B cell (primary cell): ENCODE measurements at regions not wholly inside any gene's neighbourhood (a gene's known extent, or its start where the extent isn't known, plus 50 kb on each side); places are given as distances from the start of the nearest gene placed in this dataset.

Experiments
- ATAC-seq: fragments of 200-7000 bp; cut with Tn5 transposase; one replicate; pipeline ENCODE4 v1.10.0; 2021; ENCODE audit warnings: low read depth, mild to moderate bottlenecking, moderate number of reproducible peaks, moderate library complexity
- CTCF ChIA-PET: fragments of 350-600 bp; sonication (Branson Sonifier 250); formaldehyde crosslinking; loops from one replicate; lab custom pipeline; 2021; ENCODE audit warnings: antibody characterized with exemption, inconsistent platforms; lab: Charles Lee
- POLR2A ChIA-PET: fragments of 350-600 bp; sonication (Branson Sonifier 250); formaldehyde crosslinking; loops from one replicate; lab custom pipeline; 2021; ENCODE audit warnings: antibody characterized with exemption; lab: Charles Lee
- DNase-seq: peaks from one replicate; pipeline ENCODE4 v3.0.0; 2013
- H2AFZ ChIP-seq: 2 replicates; pipeline ENCODE4 v1.6.1; 2012; ENCODE audit warnings: mild to moderate bottlenecking, low read depth, low read length; ENCODE audit not compliant: insufficient read depth, poor library complexity, severe bottlenecking
- H3K27ac ChIP-seq, 2 donors: 1 replicate in 1 of 2; 2 replicates in 1 of 2; pipeline ENCODE4 v1.5.1; 2012 to 2013; ENCODE audit warnings: low read length in 2 of 2, mild to moderate bottlenecking in 2 of 2, moderate library complexity in 1 of 2
- H3K27me3 ChIP-seq, 4 experiments: fragments of 200-600 bp in 1 of 4; sonication (generic) in 1 of 4; replicated peaks in 1 of 4; 1 replicate in 2 of 4; 2 replicates in 2 of 4; pipeline versions ENCODE4 v1.6.1 to v1.7.0; 2013 to 2016; ENCODE audit warnings: low read length in 3 of 4, mild to moderate bottlenecking in 2 of 4, mixed read lengths in 1 of 4, moderate library complexity in 1 of 4; ENCODE audit not compliant: insufficient read depth in 4 of 4, control insufficient read depth in 3 of 4; ENCODE audit errors: control extremely low read depth in 1 of 4
- H3K36me3 ChIP-seq, 2 experiments: replicated peaks in 1 of 2; 1 replicate in 1 of 2; 2 replicates in 1 of 2; pipeline versions ENCODE4 v1.6.1 to v1.7.1; 2013; ENCODE audit warnings: low read length in 1 of 2; ENCODE audit not compliant: insufficient read depth in 2 of 2, control insufficient read depth in 1 of 2; ENCODE audit errors: control extremely low read depth in 1 of 2, extremely low read depth in 1 of 2
- H3K4me1 ChIP-seq, 2 donors: fragments of 200-600 bp in 1 of 2; sonication (generic) in 1 of 2; 1 replicate in 1 of 2; 2 replicates in 1 of 2; pipeline versions ENCODE4 v1.5.1 to v1.6.1; 2013 to 2017; ENCODE audit warnings: low read length in 2 of 2; ENCODE audit not compliant: control insufficient read depth in 2 of 2, insufficient read depth in 2 of 2
- H3K4me2 ChIP-seq: replicated peaks from 2 replicates; pipeline ENCODE3; 2012; ENCODE audit warnings: mild to moderate bottlenecking, low read depth, low read length; ENCODE audit not compliant: poor library complexity, severe bottlenecking
- H3K4me3 ChIP-seq, 5 experiments: fragments of 200-600 bp in 1 of 5; sonication (generic) in 1 of 5; 1 replicate in 3 of 5; 2 replicates in 2 of 5; pipeline versions ENCODE4 v1.5.1 to v1.7.0; 2011 to 2016; ENCODE audit warnings: low read length in 4 of 5, mild to moderate bottlenecking in 4 of 5, low read depth in 2 of 5, control low read depth in 1 of 5, moderate library complexity in 1 of 5; ENCODE audit not compliant: insufficient read depth in 1 of 5; ENCODE audit errors: control extremely low read depth in 1 of 5, extremely low read depth in 1 of 5
- H3K79me2 ChIP-seq: fragments of 200-600 bp; sonication (generic); one replicate; pipeline ENCODE4 v1.6.0; 2016; ENCODE audit warnings: low read length; ENCODE audit not compliant: control insufficient read depth, insufficient read depth
- H3K9ac ChIP-seq: fragments of 200-600 bp; sonication (generic); 2 replicates; pipeline ENCODE4 v1.6.1; 2017; ENCODE audit warnings: mild to moderate bottlenecking, low read length, moderate library complexity
- H3K9me3 ChIP-seq, 3 donors: one replicate each; pipeline versions ENCODE4 v1.6.1 to v1.7.1; 2013; ENCODE audit warnings: low read length in 2 of 3; ENCODE audit not compliant: control insufficient read depth in 2 of 3, insufficient read depth in 1 of 3; ENCODE audit errors: control extremely low read depth in 1 of 3
- H4K20me1 ChIP-seq: 2 replicates; pipeline ENCODE4 v1.6.0; 2012; ENCODE audit warnings: mild to moderate bottlenecking, low read length; ENCODE audit not compliant: insufficient read depth, control insufficient read depth, poor library complexity, severe bottlenecking
- H3K27ac Mint-ChIP-seq: one replicate; pipeline ENCODE4 v1.8.0; 2021; ENCODE audit warnings: mixed read lengths
- H3K27me3 Mint-ChIP-seq: one replicate; pipeline ENCODE4 v1.8.0; 2021; ENCODE audit warnings: mixed read lengths
- H3K4me1 Mint-ChIP-seq: one replicate; pipeline ENCODE4 v1.8.0; 2021; ENCODE audit warnings: mixed read lengths
- H3K4me3 Mint-ChIP-seq: one replicate; pipeline ENCODE4 v1.8.0; 2021; ENCODE audit warnings: mixed read lengths
- H3K9me3 Mint-ChIP-seq: one replicate; pipeline ENCODE4 v1.8.0; 2022; ENCODE audit warnings: mixed read lengths; ENCODE audit not compliant: insufficient read depth
- CTCF ChIP-seq: fragments of 200-600 bp; IDR thresholded peaks from one replicate; pipeline ENCODE4 v1.8.0; 2022; ENCODE audit warnings: antibody characterized with exemption, mild to moderate bottlenecking
- EZH2 ChIP-seq: IDR thresholded peaks from 2 replicates; pipeline ENCODE4 v1.6.1; 2012; ENCODE audit warnings: borderline replicate concordance, low read depth, mild to moderate bottlenecking, moderate library complexity, low read length; ENCODE audit not compliant: insufficient read depth, poor library complexity, severe bottlenecking
- WGBS: methylation state at CpG from one replicate; pipeline ENCODE4 v1.1.5; 2013; ENCODE audit warnings: missing lambda C conversion rate; ENCODE audit not compliant: insufficient coverage; 5-methylcytosine and 5-hydroxymethylcytosine counted together
- intact Hi-C: fragments of 100-400 bp; cut with micrococcal nuclease; formaldehyde crosslinking; loops from one replicate; pipeline ENCODE4 v1.10.0; 2022

DNA sequence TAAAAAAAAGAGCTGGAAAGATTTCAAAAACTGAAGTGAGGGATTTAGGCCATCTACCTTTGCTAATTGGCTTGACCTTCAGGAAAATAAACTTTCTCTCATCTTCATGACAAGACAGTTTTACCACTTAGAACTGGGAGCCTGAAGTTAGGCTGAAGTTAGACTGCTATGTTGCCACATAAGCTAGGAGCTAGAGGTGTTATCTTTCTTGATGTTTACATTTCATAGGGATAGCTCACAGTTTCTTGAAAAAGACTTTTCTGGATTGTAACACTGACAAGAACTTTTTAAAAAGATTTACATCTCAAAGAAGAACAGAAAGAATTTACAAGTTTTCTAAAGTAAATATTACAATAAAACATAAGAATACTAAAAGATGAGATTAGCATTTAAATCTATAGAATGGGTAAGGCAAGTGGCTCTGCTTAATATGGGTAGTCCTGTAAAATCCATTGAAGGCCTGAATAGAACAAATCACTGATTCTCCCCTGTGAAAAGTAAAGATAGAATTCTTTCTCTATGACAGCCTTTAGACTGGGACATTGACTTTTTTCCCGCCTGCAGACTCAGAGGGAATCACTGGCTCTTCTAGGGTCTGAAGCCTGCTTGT lies 1665.4 kb upstream of the CDH9 start:
- ATAC-seq: no peak
- Histone ChIP-seq H3K4me2 (no peak overlapping the region), H3K27ac (no peak overlapping the region), H3K9ac (no peak overlapping the region), H4K20me1 (no peaks in the 10 kb centered on the region), H3K36me3 (no peaks in the 10 kb centered on the region), H2AFZ (no peak overlapping the region), H3K79me2 (no peaks in the 10 kb centered on the region), H3K4me3 (no peak overlapping the region), H3K9me3 (no peaks in the 10 kb centered on the region), H3K4me1 (no peaks in the 10 kb centered on the region), H3K27me3 (no peaks in the 10 kb centered on the region)
- DNase-seq: no peak
- TF ChIP-seq EZH2: no peak
- no peak for TF ChIP-seq CTCF
- Mint-ChIP-seq H3K27me3 (no peaks in the 10 kb centered on the region), H3K9me3 (peaks cover 9% of the 10 kb centered on the region), H3K27ac (no peak overlapping the region), H3K4me3 (no peak overlapping the region), H3K4me1 (no peaks in the 10 kb centered on the region)
- WGBS: 83% methylated on average over 1 of the region's 1 CpG
- intact Hi-C loops: no loop called here
- ChIA-PET POLR2A (no interaction called here), CTCF (no interaction called here)

DNA sequence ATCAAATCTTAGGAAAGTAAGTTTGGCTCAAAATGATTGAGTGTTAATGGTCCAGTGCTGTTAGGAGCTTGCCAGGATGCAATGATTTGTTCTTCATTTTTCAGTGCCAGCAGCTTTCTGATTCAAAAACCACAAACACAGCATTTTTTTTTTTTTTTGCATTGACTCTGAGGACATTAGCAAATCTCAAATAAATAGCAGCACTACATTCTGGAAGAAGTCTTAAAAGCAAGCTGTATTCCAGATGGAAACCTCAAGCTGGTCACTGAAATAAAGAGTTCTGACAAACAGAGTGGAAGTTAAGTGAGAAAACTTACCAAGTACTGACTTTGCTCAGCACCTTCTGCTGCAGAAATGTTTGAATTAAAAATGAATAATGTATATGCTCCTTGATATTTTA lies 1653.1 kb upstream of the CDH9 start:
- no peak overlapping the region for H3K4me2 ChIP-seq
- Mint-ChIP-seq H3K27ac (no peak overlapping the region), H3K9me3 (no peaks in the 10 kb centered on the region), H3K4me3 (no peak overlapping the region), H3K4me1 (no peaks in the 10 kb centered on the region), H3K27me3 (no peaks in the 10 kb centered on the region)
- H3K27ac ChIP-seq: no peak overlapping the region
- ATAC-seq (no peak), DNase-seq (no peak)
- no peak overlapping the region for H2AFZ ChIP-seq
- CTCF ChIA-PET: no interaction called here
- H3K4me1 ChIP-seq: no peaks in the 10 kb centered on the region
- H3K79me2 ChIP-seq: no peaks in the 10 kb centered on the region
- H3K27me3 ChIP-seq: no peaks in the 10 kb centered on the region
- POLR2A ChIA-PET: no interaction called here
- intact Hi-C loops: no loop called here
- no peaks in the 10 kb centered on the region for H3K9me3 ChIP-seq
- H3K9ac ChIP-seq: no peak overlapping the region
- TF ChIP-seq CTCF: no peak
- no peak for TF ChIP-seq EZH2
- no peak overlapping the region for H3K4me3 ChIP-seq
- H4K20me1 ChIP-seq: no peaks in the 10 kb centered on the region
- H3K36me3 ChIP-seq: no peaks in the 10 kb centered on the region
